ENCODE measurements at regions not wholly inside any gene's neighbourhood (a gene's known extent, or its start where the extent isn't known, plus 50 kb on each side); places are given as distances from the start of the nearest gene placed in this dataset.

- TF ChIP-seq, protein P1, sequence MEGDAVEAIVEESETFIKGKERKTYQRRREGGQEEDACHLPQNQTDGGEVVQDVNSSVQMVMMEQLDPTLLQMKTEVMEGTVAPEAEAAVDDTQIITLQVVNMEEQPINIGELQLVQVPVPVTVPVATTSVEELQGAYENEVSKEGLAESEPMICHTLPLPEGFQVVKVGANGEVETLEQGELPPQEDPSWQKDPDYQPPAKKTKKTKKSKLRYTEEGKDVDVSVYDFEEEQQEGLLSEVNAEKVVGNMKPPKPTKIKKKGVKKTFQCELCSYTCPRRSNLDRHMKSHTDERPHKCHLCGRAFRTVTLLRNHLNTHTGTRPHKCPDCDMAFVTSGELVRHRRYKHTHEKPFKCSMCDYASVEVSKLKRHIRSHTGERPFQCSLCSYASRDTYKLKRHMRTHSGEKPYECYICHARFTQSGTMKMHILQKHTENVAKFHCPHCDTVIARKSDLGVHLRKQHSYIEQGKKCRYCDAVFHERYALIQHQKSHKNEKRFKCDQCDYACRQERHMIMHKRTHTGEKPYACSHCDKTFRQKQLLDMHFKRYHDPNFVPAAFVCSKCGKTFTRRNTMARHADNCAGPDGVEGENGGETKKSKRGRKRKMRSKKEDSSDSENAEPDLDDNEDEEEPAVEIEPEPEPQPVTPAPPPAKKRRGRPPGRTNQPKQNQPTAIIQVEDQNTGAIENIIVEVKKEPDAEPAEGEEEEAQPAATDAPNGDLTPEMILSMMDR (conservative IDR thresholded peaks at IDR 0.05; ENCODE audit: low read depth, low read length): no peak
- TF ChIP-seq EZH2 (IDR thresholded peaks at IDR 0.05; ENCODE audit: borderline replicate concordance, low read depth, low read length, poor library complexity, severe bottlenecking): no peak
Observed at GRCh38 chr4:24705016-24705753, 90.2 kb upstream of the SOD3 start.

All from A673 (cell line).